SIG-M5 treated with dmso at 0.1 percent for 504 hours (cell line): ENCODE measurements at regions not wholly inside any gene's neighbourhood (a gene's known extent, or its start where the extent isn't known, plus 50 kb on each side); places are given as distances from the start of the nearest gene placed in this dataset.

Experiments
- DNase-seq: peaks from one replicate; lab custom pipeline; 2025; ENCODE audit not compliant: unreplicated experiment; lab: John Stamatoyannopoulos, UW

GRCh38 chr12:30043151-30043847 lies 259.6 kb upstream of the TMTC1 start:
- no peak for DNase-seq

GRCh38 chr12:30041096-30041495 lies 257.4 kb upstream of the TMTC1 start:
- no peak for DNase-seq

GRCh38 chr12:30030693-30031374 lies 247.1 kb upstream of the TMTC1 start:
- no peak for DNase-seq

GRCh38 chr12:30026621-30027234 lies 243.0 kb upstream of the TMTC1 start:
- no peak for DNase-seq

GRCh38 chr12:30025317-30025716 lies 241.6 kb upstream of the TMTC1 start:
- DNase-seq = no peak

- no peak for DNase-seq
Observed at GRCh38 chr12:30023186-30023585, 239.4 kb upstream of the TMTC1 start.

- no peak for DNase-seq
Observed at GRCh38 chr12:30021051-30021833, 237.5 kb upstream of the TMTC1 start.

GRCh38 chr12:30019366-30020140 lies 235.8 kb upstream of the TMTC1 start:
- no peak for DNase-seq

GRCh38 chr12:30016540-30017055 lies 232.9 kb upstream of the TMTC1 start:
- no peak for DNase-seq

GRCh38 chr12:30015631-30016337 lies 232.0 kb upstream of the TMTC1 start:
- DNase-seq = no peak

- DNase-seq = no peak
Observed at GRCh38 chr12:30014991-30015390, 231.2 kb upstream of the TMTC1 start.

GRCh38 chr12:30012816-30013450 lies 229.2 kb upstream of the TMTC1 start:
- DNase-seq = no peak

- DNase-seq = no peak
Observed at GRCh38 chr12:30010071-30011052, 226.6 kb upstream of the TMTC1 start.

GRCh38 chr12:30006021-30006420 lies 222.3 kb upstream of the TMTC1 start:
- DNase-seq = no peak

GRCh38 chr12:30003321-30003720 lies 219.6 kb upstream of the TMTC1 start:
- DNase-seq = no peak

- DNase-seq = no peak
Observed at GRCh38 chr12:30002677-30003076, 218.9 kb upstream of the TMTC1 start.

GRCh38 chr12:30000401-30000800 lies 216.7 kb upstream of the TMTC1 start:
- no peak for DNase-seq

GRCh38 chr12:29996993-29997392 lies 213.3 kb upstream of the TMTC1 start:
- no peak for DNase-seq
